Liver (tissue), 8 donors: ENCODE measurements at regions not wholly inside any gene's neighbourhood (a gene's known extent, or its start where the extent isn't known, plus 50 kb on each side); places are given as distances from the start of the nearest gene placed in this dataset.

ENCODE experiments used
- DNase-seq: peaks from one replicate; pipeline ENCODE4 v3.0.0-alpha.2; 2017; ENCODE audit warnings: low spot score
- H3K27ac ChIP-seq, 2 donors: one replicate each; pipeline ENCODE4 v1.7.0; 2013; ENCODE audit warnings: inconsistent platforms in 2 of 2, low read length in 2 of 2, control low read depth in 1 of 2, low read depth in 1 of 2, mild to moderate bottlenecking in 1 of 2
- H3K27me3 ChIP-seq, 4 donors: one replicate each; pipeline versions ENCODE4 v1.6.1 to v1.7.0; 2013; ENCODE audit warnings: low read length in 3 of 4, inconsistent platforms in 1 of 4, mild to moderate bottlenecking in 1 of 4, moderate library complexity in 1 of 4; ENCODE audit not compliant: control insufficient read depth in 4 of 4, insufficient read depth in 4 of 4
- H3K36me3 ChIP-seq, 4 donors: one replicate each; pipeline versions ENCODE4 v1.6.1 to v1.7.0; 2013; ENCODE audit warnings: low read length in 3 of 4, mild to moderate bottlenecking in 3 of 4, low read depth in 1 of 4, moderate library complexity in 1 of 4; ENCODE audit not compliant: control insufficient read depth in 4 of 4, insufficient read depth in 3 of 4
- H3K4me1 ChIP-seq, 4 donors: one replicate each; pipeline versions ENCODE4 v1.6.1 to v1.7.0; 2013; ENCODE audit warnings: low read length in 3 of 4, mild to moderate bottlenecking in 3 of 4, moderate library complexity in 1 of 4; ENCODE audit not compliant: control insufficient read depth in 4 of 4, insufficient read depth in 4 of 4
- H3K4me3 ChIP-seq, 3 donors: one replicate each; pipeline versions ENCODE4 v1.6.1 to v1.7.0; 2013; ENCODE audit warnings: low read length in 3 of 3, control low read depth in 1 of 3, low read depth in 1 of 3, mild to moderate bottlenecking in 1 of 3
- H3K9ac ChIP-seq, 2 donors: one replicate each; pipeline ENCODE4 v1.7.0; 2013; ENCODE audit warnings: low read length in 2 of 2, mild to moderate bottlenecking in 2 of 2, moderate library complexity in 2 of 2, control low read depth in 1 of 2, low read depth in 1 of 2
- H3K9me3 ChIP-seq, 4 donors: one replicate each; pipeline versions ENCODE4 v1.6.1 to v1.7.0; 2013; ENCODE audit warnings: low read length in 3 of 4; ENCODE audit not compliant: control insufficient read depth in 4 of 4
- CTCF ChIP-seq: fragments of 150-350 bp; IDR thresholded peaks from 2 replicates; pipeline ENCODE4 v1.5.1; 2017; ENCODE audit warnings: improper control_type of control experiment, low read depth, low read length; ENCODE audit not compliant: missing input control
- EGR1 ChIP-seq, 2 donors: IDR thresholded peaks; 2 replicates each; pipeline ENCODE4 v1.6.1; 2016 to 2018; ENCODE audit warnings: antibody characterized with exemption in 2 of 2, low read depth in 2 of 2
- FOXA1 ChIP-seq: IDR thresholded peaks from 2 replicates; pipeline ENCODE4 v1.6.1; 2016; ENCODE audit warnings: antibody characterized with exemption
- FOXA2 ChIP-seq: IDR thresholded peaks from 2 replicates; pipeline ENCODE4 v1.6.1; 2016; ENCODE audit warnings: antibody characterized with exemption
- GABPA ChIP-seq, 2 donors: IDR thresholded peaks in 1 of 2; conservative IDR thresholded peaks in 1 of 2; 2 replicates each; pipeline ENCODE4 v1.6.1; 2016; ENCODE audit warnings: antibody characterized with exemption in 2 of 2, mild to moderate bottlenecking in 1 of 2, moderate library complexity in 1 of 2
- HNF4A ChIP-seq, 2 donors: conservative IDR thresholded peaks; 2 replicates each; pipeline ENCODE4 v1.6.1; 2016; ENCODE audit warnings: antibody characterized with exemption in 2 of 2, mild to moderate bottlenecking in 2 of 2
- HNF4G ChIP-seq: IDR thresholded peaks from 2 replicates; pipeline ENCODE4 v1.6.1; 2016; ENCODE audit warnings: antibody characterized with exemption
- JUND ChIP-seq, 2 donors: IDR thresholded peaks; 2 replicates each; pipeline ENCODE4 v1.6.1; 2016; ENCODE audit warnings: antibody characterized with exemption in 2 of 2
- MAX ChIP-seq: IDR thresholded peaks from 2 replicates; pipeline ENCODE4 v1.6.1; 2016; ENCODE audit warnings: antibody characterized with exemption
- NR2F2 ChIP-seq: IDR thresholded peaks from 2 replicates; pipeline ENCODE4 v1.6.1; 2016; ENCODE audit warnings: antibody characterized with exemption
- RAD21 ChIP-seq, 2 donors: IDR thresholded peaks; 2 replicates each; pipeline ENCODE4 v1.6.1; 2016; ENCODE audit warnings: antibody characterized with exemption in 2 of 2, mild to moderate bottlenecking in 2 of 2
- REST ChIP-seq: IDR thresholded peaks from 2 replicates; pipeline ENCODE4 v1.6.1; 2016; ENCODE audit warnings: antibody characterized with exemption, mild to moderate bottlenecking
- RXRA ChIP-seq, 2 donors: IDR thresholded peaks; 2 replicates each; pipeline ENCODE4 v1.6.1; 2017 to 2018; ENCODE audit warnings: antibody characterized with exemption in 2 of 2, mild to moderate bottlenecking in 1 of 2
- SP1 ChIP-seq: IDR thresholded peaks from 2 replicates; pipeline ENCODE4 v1.6.1; 2018; ENCODE audit warnings: antibody characterized with exemption, mild to moderate bottlenecking
- TAF1 ChIP-seq: conservative IDR thresholded peaks from 2 replicates; pipeline ENCODE4 v1.6.1; 2016; ENCODE audit warnings: antibody characterized with exemption, mild to moderate bottlenecking
- YY1 ChIP-seq: IDR thresholded peaks from 2 replicates; pipeline ENCODE4 v1.6.1; 2016; ENCODE audit warnings: antibody characterized with exemption, mild to moderate bottlenecking
- ZBTB33 ChIP-seq: IDR thresholded peaks from 2 replicates; pipeline ENCODE4 v1.6.1; 2016; ENCODE audit warnings: antibody characterized with exemption
- WGBS: extraction: QIAGEN DNeasy Blood & Tissue Kit; methylation state at CpG from one replicate; pipeline ENCODE4 v1.1.7; 2013; 5-methylcytosine and 5-hydroxymethylcytosine counted together
- TF ChIP-seq, protein P1 (sequence below): IDR thresholded peaks from 2 replicates; pipeline ENCODE4 v1.6.1; 2016; ENCODE audit warnings: antibody characterized with exemption
- donor health status: healthy.
- donor health status: healthy.
- donor health status: healthy.
- donor health status: healthy.
- donor health status: healthy.

GRCh38 chr2:166637051-166637450, 143.0 kb upstream of the SCN7A start:
- WGBS = 60% methylated on average over 1 of the region's 1 CpG
- no peaks in the 10 kb centered on the region for H3K9me3 ChIP-seq
- no peaks in the 10 kb centered on the region for H3K27me3 ChIP-seq
- no peaks in the 10 kb centered on the region for H3K4me1 ChIP-seq
- TF ChIP-seq JUND (IDR thresholded peaks at IDR 0.05) = no peak
- H3K36me3 ChIP-seq = no peaks in the 10 kb centered on the region
- H3K27ac ChIP-seq = no peak overlapping the region
- no peak overlapping the region for H3K4me3 ChIP-seq
- no peak for DNase-seq
- H3K9ac ChIP-seq = no peak overlapping the region

- H3K9me3 ChIP-seq = no peaks in the 10 kb centered on the region
- H3K4me1 ChIP-seq = no peaks in the 10 kb centered on the region
- TF ChIP-seq GABPA (IDR thresholded peaks at IDR 0.05 in 1 of 2, conservative IDR thresholded peaks at IDR 0.05 in 1 of 2) (no peak), RXRA (IDR thresholded peaks at IDR 0.05) (no peak), CTCF (no peak), ZBTB33 (no peak), TAF1 (no peak), HNF4G (no peak), REST (no peak), RAD21 (IDR thresholded peaks at IDR 0.05) (no peak), FOXA1 (no peak), EGR1 (IDR thresholded peaks at IDR 0.05; ENCODE audit: low read depth in 2 of 2) (no peak), SP1 (no peak), YY1 (no peak), JUND (IDR thresholded peaks at IDR 0.05) (no peak), NR2F2 (no peak), HNF4A (conservative IDR thresholded peaks at IDR 0.05) (no peak), MAX (no peak), FOXA2 (no peak)
- TF ChIP-seq, protein P1, sequence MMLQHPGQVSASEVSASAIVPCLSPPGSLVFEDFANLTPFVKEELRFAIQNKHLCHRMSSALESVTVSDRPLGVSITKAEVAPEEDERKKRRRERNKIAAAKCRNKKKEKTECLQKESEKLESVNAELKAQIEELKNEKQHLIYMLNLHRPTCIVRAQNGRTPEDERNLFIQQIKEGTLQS = no peak
- no peak overlapping the region for H3K4me3 ChIP-seq
- DNase-seq = no peak
- no peaks in the 10 kb centered on the region for H3K27me3 ChIP-seq
- no peak overlapping the region for H3K9ac ChIP-seq
- 69% methylated on average over 4 of the region's 4 CpGs for WGBS
- H3K27ac ChIP-seq = no peak overlapping the region
- no peaks in the 10 kb centered on the region for H3K36me3 ChIP-seq
Observed at GRCh38 chr2:166634706-166635105, 140.7 kb upstream of the SCN7A start.
